Activated CD8-positive, alpha-beta T cell treated with anti-CD3 and anti-CD28 coated beads for 36 hours (primary cell): ENCODE measurements at regions not wholly inside any gene's neighbourhood (a gene's known extent, or its start where the extent isn't known, plus 50 kb on each side); places are given as distances from the start of the nearest gene placed in this dataset.

ENCODE experiments used
- ATAC-seq: fragments of 200-7000 bp; cut with Tn5 transposase; one replicate; pipeline ENCODE4 v1.10.0; 2021; ENCODE audit warnings: mild to moderate bottlenecking, moderate library complexity
- CTCF ChIA-PET: fragments of 350-600 bp; sonication (Branson Sonifier 250); formaldehyde crosslinking; loops from one replicate; lab custom pipeline; 2021; ENCODE audit warnings: antibody characterized with exemption; lab: Charles Lee
- POLR2A ChIA-PET: fragments of 350-600 bp; sonication (Branson Sonifier 250); formaldehyde crosslinking; loops from one replicate; lab custom pipeline; 2021; ENCODE audit warnings: antibody characterized with exemption; lab: Charles Lee
- DNase-seq: peaks from one replicate; pipeline ENCODE4 v3.0.0-alpha.2; 2020
- H3K27ac Mint-ChIP-seq: one replicate; pipeline ENCODE4 v1.8.0; 2021; ENCODE audit warnings: mild to moderate bottlenecking, mixed read lengths
- H3K27me3 Mint-ChIP-seq: one replicate; pipeline ENCODE4 v1.8.0; 2021; ENCODE audit warnings: mixed read lengths
- H3K36me3 Mint-ChIP-seq: one replicate; pipeline ENCODE4 v1.8.0; 2021; ENCODE audit warnings: low read depth, mixed read lengths
- H3K4me1 Mint-ChIP-seq: one replicate; pipeline ENCODE4 v1.8.0; 2021; ENCODE audit warnings: low read depth, mixed read lengths
- H3K4me3 Mint-ChIP-seq: one replicate; pipeline ENCODE4 v1.8.0; 2021; ENCODE audit warnings: mild to moderate bottlenecking, moderate library complexity, mixed read lengths
- H3K9me3 Mint-ChIP-seq: one replicate; pipeline ENCODE4 v1.8.0; 2021; ENCODE audit warnings: mixed read lengths
- intact Hi-C: fragments of 100-400 bp; cut with micrococcal nuclease; formaldehyde crosslinking; loops from one replicate; pipeline ENCODE4 v1.10.0; 2022
- TF ChIP-seq, protein P1 (sequence below): fragments of 200-600 bp; IDR thresholded peaks from one replicate; pipeline ENCODE4 v1.8.0; 2022; ENCODE audit warnings: antibody characterized with exemption, mild to moderate bottlenecking

DNA sequence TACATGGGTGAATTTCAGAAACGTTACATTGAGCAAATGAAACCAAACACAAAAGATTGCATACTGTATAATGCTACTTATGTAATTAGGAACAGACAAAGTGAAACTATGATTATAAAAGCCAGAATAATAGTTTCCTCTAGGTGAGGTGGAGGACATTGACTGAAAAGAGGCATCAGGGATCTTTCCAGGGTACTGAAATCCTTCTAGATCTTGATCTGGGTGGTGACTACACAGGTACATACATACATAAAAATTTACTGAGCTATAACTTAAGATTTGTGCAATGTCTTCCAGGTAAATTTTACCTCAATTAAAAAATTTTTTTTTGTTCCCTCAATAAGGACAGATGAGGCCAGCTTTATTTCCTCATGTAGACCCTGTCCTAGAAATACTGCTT is 665.6 kb upstream of the UBE2E2 start:
- no peaks in the 10 kb centered on the region for H3K36me3 Mint-ChIP-seq
- POLR2A ChIA-PET, result no interaction called here
- intact Hi-C loops, result no loop called here
- DNase-seq (no peak), ATAC-seq (no peak)
- TF ChIP-seq, protein P1, sequence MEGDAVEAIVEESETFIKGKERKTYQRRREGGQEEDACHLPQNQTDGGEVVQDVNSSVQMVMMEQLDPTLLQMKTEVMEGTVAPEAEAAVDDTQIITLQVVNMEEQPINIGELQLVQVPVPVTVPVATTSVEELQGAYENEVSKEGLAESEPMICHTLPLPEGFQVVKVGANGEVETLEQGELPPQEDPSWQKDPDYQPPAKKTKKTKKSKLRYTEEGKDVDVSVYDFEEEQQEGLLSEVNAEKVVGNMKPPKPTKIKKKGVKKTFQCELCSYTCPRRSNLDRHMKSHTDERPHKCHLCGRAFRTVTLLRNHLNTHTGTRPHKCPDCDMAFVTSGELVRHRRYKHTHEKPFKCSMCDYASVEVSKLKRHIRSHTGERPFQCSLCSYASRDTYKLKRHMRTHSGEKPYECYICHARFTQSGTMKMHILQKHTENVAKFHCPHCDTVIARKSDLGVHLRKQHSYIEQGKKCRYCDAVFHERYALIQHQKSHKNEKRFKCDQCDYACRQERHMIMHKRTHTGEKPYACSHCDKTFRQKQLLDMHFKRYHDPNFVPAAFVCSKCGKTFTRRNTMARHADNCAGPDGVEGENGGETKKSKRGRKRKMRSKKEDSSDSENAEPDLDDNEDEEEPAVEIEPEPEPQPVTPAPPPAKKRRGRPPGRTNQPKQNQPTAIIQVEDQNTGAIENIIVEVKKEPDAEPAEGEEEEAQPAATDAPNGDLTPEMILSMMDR, result no peak
- CTCF ChIA-PET, result no interaction called here
- no peaks in the 10 kb centered on the region for H3K27me3 Mint-ChIP-seq
- no peak overlapping the region for H3K27ac Mint-ChIP-seq
- no peaks in the 10 kb centered on the region for H3K4me1 Mint-ChIP-seq
- no peak overlapping the region for H3K4me3 Mint-ChIP-seq
- H3K9me3 Mint-ChIP-seq, result peaks cover 6% of the 10 kb centered on the region

DNA sequence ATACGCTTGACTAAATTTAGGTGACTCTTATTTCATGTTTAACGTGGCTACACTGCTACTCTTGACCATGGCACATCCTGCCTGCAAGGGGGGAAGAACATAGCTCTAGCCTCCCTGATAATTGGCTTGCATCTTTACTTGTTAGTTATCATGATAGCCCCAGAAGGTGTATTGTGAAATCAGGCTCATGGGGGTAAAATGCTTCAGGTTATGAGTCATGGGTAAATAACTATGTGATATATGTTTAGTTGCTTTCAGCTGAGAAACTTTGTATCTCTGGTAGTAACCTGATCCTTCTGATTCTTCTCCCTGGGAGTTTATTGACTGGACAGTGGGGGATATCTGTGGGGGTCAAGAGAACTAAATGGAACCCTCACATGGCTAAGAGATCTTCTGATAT is 660.8 kb upstream of the UBE2E2 start:
- CTCF ChIA-PET, result no interaction called here
- no peak overlapping the region for H3K4me3 Mint-ChIP-seq
- intact Hi-C loops, result no loop called here
- no peaks in the 10 kb centered on the region for H3K36me3 Mint-ChIP-seq
- TF ChIP-seq, protein P1, result no peak
- H3K4me1 Mint-ChIP-seq, result no peaks in the 10 kb centered on the region
- H3K27me3 Mint-ChIP-seq, result no peaks in the 10 kb centered on the region
- POLR2A ChIA-PET, result no interaction called here
- H3K9me3 Mint-ChIP-seq, result peaks cover 6% of the 10 kb centered on the region
- no peak overlapping the region for H3K27ac Mint-ChIP-seq
- DNase-seq, result no peak
- ATAC-seq, result no peak

- no peaks in the 10 kb centered on the region for H3K4me1 Mint-ChIP-seq
- POLR2A ChIA-PET, result no interaction called here
- intact Hi-C loops, result no loop called here
- ATAC-seq, result no peak
- H3K27ac Mint-ChIP-seq, result no peak overlapping the region
- no peaks in the 10 kb centered on the region for H3K36me3 Mint-ChIP-seq
- CTCF ChIA-PET, result interaction anchor here (1.2 kb wide), 1 partner anchor 8 kb away, joined by 6 read pairs; no protein-coding TSS in a partner anchor
- TF ChIP-seq, protein P1, result no peak
- H3K27me3 Mint-ChIP-seq, result no peaks in the 10 kb centered on the region
- no peaks in the 10 kb centered on the region for H3K9me3 Mint-ChIP-seq
- DNase-seq, result no peak
- H3K4me3 Mint-ChIP-seq, result no peak overlapping the region
Observed at GRCh38 chr3:22555753-22556435, 647.2 kb upstream of the UBE2E2 start.

DNA sequence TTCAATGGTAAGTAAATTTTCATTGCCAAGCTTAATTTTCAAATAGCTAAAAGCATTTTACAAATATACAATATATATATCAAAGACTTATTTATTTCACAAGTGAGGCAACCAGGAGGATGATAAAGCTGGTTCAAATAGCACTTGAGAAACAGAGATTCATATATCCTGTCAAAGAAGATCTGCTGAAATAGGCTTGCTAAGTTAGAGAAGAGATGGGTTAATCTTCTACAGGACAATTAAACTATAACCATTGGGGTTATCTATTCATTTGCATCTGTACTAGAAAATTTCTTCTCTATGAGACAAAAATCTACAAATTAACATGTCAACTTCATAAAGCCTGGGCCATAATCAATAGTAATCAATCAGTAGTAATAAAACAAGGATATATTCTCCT is 637.7 kb upstream of the UBE2E2 start:
- ATAC-seq, result no peak
- TF ChIP-seq, protein P1, result no peak
- intact Hi-C loops, result loop anchor here (10.0 kb wide), 1 partner anchor 319 kb away; no protein-coding TSS in a partner anchor
- CTCF ChIA-PET, result interaction anchor here (0.6 kb wide), 2 partner anchors 346 to 1207 kb away, joined by 3 read pairs; no protein-coding TSS in a partner anchor
- no peak for DNase-seq
- Mint-ChIP-seq H3K36me3 (no peaks in the 10 kb centered on the region), H3K4me1 (no peaks in the 10 kb centered on the region), H3K27me3 (no peaks in the 10 kb centered on the region), H3K4me3 (no peak overlapping the region), H3K9me3 (no peaks in the 10 kb centered on the region), H3K27ac (no peak overlapping the region)
- POLR2A ChIA-PET, result no interaction called here

GRCh38 chr3:22568285-22568684 is 634.8 kb upstream of the UBE2E2 start:
- Mint-ChIP-seq H3K27me3 (no peaks in the 10 kb centered on the region), H3K27ac (no peak overlapping the region), H3K9me3 (no peaks in the 10 kb centered on the region), H3K36me3 (no peaks in the 10 kb centered on the region), H3K4me3 (no peak overlapping the region), H3K4me1 (no peaks in the 10 kb centered on the region)
- intact Hi-C loops, result loop anchor here (10.0 kb wide), 1 partner anchor 317 kb away; no protein-coding TSS in a partner anchor
- ChIA-PET POLR2A (no interaction called here), CTCF (no interaction called here)
- TF ChIP-seq, protein P1, result no peak
- no peak for ATAC-seq
- DNase-seq, result no peak
